ENCODE measurements at regions not wholly inside any gene's neighbourhood (a gene's known extent, or its start where the extent isn't known, plus 50 kb on each side); places are given as distances from the start of the nearest gene placed in this dataset.
"Not testable (repeated sequence)": the region's sequence is repeated elsewhere in the genome, so short reads cannot be mapped to it uniquely, and the experiment has no call there.

DNA sequence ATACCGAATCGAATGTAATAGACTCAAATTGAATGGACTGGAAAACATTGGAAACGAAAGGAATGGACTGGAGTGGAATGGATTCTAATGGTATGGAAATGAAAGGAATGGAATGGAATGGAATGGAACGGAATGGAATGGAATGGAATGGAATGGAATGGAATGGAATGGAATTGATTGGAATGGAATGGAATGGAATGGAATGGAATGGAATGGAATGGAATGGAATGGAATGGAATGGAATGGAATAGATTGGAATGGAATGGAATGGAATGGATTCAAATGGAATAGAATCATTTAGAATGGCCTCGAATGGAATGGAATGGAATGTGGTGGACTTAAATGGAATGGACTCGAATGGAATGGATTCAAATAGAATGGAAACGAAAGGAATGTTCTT, 1057.5 kb upstream of the USP9Y start:
- H3K36me3 Mint-ChIP-seq (ENCODE audit: low read depth); H3K4me1 ChIP-seq (ENCODE audit: control insufficient read depth, insufficient read depth, low read length); H3K36me3 ChIP-seq (ENCODE audit: control insufficient read depth, insufficient read depth, low read length); H3K9ac ChIP-seq (ENCODE audit: extremely low read depth, low read length, poor library complexity, severe bottlenecking); H3K9me3 Mint-ChIP-seq; H3K27me3 ChIP-seq (ENCODE audit: control insufficient read depth, insufficient read depth, low read length, poor library complexity, severe bottlenecking); H3K27ac Mint-ChIP-seq; H3K4me3 Mint-ChIP-seq; H3K4me1 Mint-ChIP-seq; DNase-seq; H3K27me3 Mint-ChIP-seq (ENCODE audit: insufficient read depth); H3K27ac ChIP-seq (ENCODE audit: low read depth, low read length): not testable (repeated sequence)
- H3K4me3 ChIP-seq (ENCODE audit: low read length) = peak overlapping the region; percentile 54
- 65 to 77% methylated on average over 6 to 7 of the region's 7 CpGs for WGBS, 2 experiments (ENCODE audit: insufficient coverage in 1 of 2, insufficient read length in 1 of 2)
- H3K9me3 ChIP-seq (ENCODE audit: control insufficient read depth, low read length) = peaks cover 59% of the 10 kb centered on the region

- Histone ChIP-seq H3K4me3 (ENCODE audit: low read length) (no peak overlapping the region), H3K9me3 (ENCODE audit: control insufficient read depth, low read length) (peaks cover 30% of the 10 kb centered on the region), H3K9ac (ENCODE audit: extremely low read depth, low read length, poor library complexity, severe bottlenecking) (no peak overlapping the region), H3K27me3 (ENCODE audit: control insufficient read depth, insufficient read depth, low read length, poor library complexity, severe bottlenecking) (no peaks in the 10 kb centered on the region), H3K4me1 (ENCODE audit: control insufficient read depth, insufficient read depth, low read length) (no peaks in the 10 kb centered on the region), H3K36me3 (ENCODE audit: control insufficient read depth, insufficient read depth, low read length) (no peaks in the 10 kb centered on the region), H3K27ac (ENCODE audit: low read depth, low read length) (no peak overlapping the region)
- Mint-ChIP-seq H3K9me3 (peaks cover 3% of the 10 kb centered on the region), H3K36me3 (ENCODE audit: low read depth) (no peaks in the 10 kb centered on the region), H3K4me3 (no peak overlapping the region), H3K4me1 (no peaks in the 10 kb centered on the region), H3K27me3 (ENCODE audit: insufficient read depth) (no peaks in the 10 kb centered on the region), H3K27ac (no peak overlapping the region)
- TF ChIP-seq, protein P1, sequence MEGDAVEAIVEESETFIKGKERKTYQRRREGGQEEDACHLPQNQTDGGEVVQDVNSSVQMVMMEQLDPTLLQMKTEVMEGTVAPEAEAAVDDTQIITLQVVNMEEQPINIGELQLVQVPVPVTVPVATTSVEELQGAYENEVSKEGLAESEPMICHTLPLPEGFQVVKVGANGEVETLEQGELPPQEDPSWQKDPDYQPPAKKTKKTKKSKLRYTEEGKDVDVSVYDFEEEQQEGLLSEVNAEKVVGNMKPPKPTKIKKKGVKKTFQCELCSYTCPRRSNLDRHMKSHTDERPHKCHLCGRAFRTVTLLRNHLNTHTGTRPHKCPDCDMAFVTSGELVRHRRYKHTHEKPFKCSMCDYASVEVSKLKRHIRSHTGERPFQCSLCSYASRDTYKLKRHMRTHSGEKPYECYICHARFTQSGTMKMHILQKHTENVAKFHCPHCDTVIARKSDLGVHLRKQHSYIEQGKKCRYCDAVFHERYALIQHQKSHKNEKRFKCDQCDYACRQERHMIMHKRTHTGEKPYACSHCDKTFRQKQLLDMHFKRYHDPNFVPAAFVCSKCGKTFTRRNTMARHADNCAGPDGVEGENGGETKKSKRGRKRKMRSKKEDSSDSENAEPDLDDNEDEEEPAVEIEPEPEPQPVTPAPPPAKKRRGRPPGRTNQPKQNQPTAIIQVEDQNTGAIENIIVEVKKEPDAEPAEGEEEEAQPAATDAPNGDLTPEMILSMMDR (conservative IDR thresholded peaks at IDR 0.05) = no peak
- DNase-seq = no peak
- 73 to 87% methylated on average over 6 of the region's 6 CpGs for WGBS, 2 experiments (ENCODE audit: insufficient coverage in 1 of 2, insufficient read length in 1 of 2)
These were observed 1032.8 kb upstream of the USP9Y start for GRCh38 chrY:11668221-11668620.

Data from endodermal cell (in vitro differentiated cells).